ENCODE measurements at regions not wholly inside any gene's neighbourhood (a gene's known extent, or its start where the extent isn't known, plus 50 kb on each side); places are given as distances from the start of the nearest gene placed in this dataset.
"Not testable (repeated sequence)": the region's sequence is repeated elsewhere in the genome, so short reads cannot be mapped to it uniquely, and the experiment has no call there.

DNA sequence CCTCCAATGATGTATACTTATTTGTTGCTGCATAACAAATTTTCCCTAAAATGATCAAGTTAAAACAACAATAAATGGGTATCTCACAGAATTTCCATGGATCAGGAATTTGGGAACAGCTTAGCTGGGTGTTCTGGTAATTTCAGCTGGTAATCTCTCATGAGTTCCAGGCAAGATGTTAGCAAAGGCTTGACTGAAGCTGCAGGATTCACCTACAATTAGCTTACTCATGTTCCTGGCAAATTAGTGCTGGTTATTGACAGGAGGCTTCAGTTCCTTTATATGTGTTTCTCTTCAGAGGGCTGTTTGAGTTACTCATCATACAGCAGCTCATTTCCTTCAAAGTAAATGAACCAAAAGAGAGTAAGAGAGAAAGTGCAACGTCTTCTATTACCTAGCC lies 506.3 kb upstream of the IMPG1 start:
- DNase-seq: no peak
- H3K36me3 ChIP-seq: no peaks in the 10 kb centered on the region
- intact Hi-C loops (cut with DNase I; ENCODE audit: low total_unique reads): no loop called here
- WGBS, 5 donors: 31 to 53% (median 36%) methylated on average over 1 of the region's 1 CpG
- H3K9me3 ChIP-seq: no peaks in the 10 kb centered on the region
- no peaks in the 10 kb centered on the region for H3K27me3 ChIP-seq
- TF ChIP-seq POLR2AphosphoS5 (IDR thresholded peaks at IDR 0.05) (no peak), POLR2A (IDR thresholded peaks at IDR 0.05) (no peak), EP300 (IDR thresholded peaks at IDR 0.05) (no peak)
- TF ChIP-seq, protein P1, sequence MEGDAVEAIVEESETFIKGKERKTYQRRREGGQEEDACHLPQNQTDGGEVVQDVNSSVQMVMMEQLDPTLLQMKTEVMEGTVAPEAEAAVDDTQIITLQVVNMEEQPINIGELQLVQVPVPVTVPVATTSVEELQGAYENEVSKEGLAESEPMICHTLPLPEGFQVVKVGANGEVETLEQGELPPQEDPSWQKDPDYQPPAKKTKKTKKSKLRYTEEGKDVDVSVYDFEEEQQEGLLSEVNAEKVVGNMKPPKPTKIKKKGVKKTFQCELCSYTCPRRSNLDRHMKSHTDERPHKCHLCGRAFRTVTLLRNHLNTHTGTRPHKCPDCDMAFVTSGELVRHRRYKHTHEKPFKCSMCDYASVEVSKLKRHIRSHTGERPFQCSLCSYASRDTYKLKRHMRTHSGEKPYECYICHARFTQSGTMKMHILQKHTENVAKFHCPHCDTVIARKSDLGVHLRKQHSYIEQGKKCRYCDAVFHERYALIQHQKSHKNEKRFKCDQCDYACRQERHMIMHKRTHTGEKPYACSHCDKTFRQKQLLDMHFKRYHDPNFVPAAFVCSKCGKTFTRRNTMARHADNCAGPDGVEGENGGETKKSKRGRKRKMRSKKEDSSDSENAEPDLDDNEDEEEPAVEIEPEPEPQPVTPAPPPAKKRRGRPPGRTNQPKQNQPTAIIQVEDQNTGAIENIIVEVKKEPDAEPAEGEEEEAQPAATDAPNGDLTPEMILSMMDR (IDR thresholded peaks at IDR 0.05): no peak
- no peak overlapping the region for H3K4me3 ChIP-seq
- H3K27ac ChIP-seq: no peak overlapping the region
- H3K4me1 ChIP-seq: no peaks in the 10 kb centered on the region

DNA sequence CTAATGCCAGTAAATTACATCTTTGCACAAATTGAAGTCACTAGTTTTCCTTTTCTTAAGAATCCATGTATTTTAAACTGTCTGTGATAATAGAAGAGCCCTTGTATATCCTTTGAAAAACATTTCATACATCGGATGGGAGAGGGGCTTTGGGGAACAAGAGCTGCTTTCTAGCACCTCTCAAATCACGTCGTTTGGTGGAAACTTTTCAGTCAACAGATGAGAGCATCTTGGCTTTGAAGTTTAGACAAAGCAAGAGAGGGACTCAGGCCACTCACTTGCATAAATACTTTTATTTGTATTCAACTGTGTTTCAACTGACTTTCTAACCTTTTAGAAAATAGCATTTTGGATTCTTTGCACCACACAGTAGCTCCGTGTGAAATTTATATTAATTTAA lies 502.3 kb upstream of the IMPG1 start:
- intact Hi-C loops (cut with DNase I; ENCODE audit: low total_unique reads): no loop called here

DNA sequence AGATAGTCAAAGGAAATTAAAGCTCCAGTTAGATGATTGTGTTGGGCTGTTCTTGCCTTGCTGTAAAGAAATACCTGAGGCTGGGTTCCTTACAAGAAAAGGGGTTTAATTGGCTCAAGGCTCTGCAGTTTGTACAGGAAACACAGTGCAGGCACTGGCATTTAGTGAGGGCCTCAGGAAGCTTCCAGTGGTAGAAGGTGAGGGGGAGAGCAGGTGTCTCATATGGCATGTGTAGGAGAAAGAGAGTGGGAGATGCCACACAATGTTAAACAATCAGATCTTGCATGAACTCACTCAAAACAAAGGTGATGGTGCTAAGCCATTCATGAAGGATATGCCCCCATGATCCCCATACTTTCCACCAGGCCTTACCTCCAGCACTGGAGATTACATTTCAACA lies 493.5 kb upstream of the IMPG1 start:
- DNase-seq: no peak
- Histone ChIP-seq H3K27ac (no peak overlapping the region), H3K4me3 (no peak overlapping the region), H3K27me3 (no peaks in the 10 kb centered on the region), H3K36me3 (no peaks in the 10 kb centered on the region), H3K4me1 (no peaks in the 10 kb centered on the region), H3K9me3 (peaks cover 0 to 22% (median 13%) of the 10 kb centered on the region in 4 donors)
- intact Hi-C loops (cut with DNase I; ENCODE audit: low total_unique reads): no loop called here
- no peak for TF ChIP-seq POLR2AphosphoS5 (IDR thresholded peaks at IDR 0.05)
- TF ChIP-seq, protein P1 (IDR thresholded peaks at IDR 0.05): no peak
- TF ChIP-seq POLR2A (IDR thresholded peaks at IDR 0.05): no peak
- no peak for TF ChIP-seq EP300 (IDR thresholded peaks at IDR 0.05)

More for the DNA sequence above, 502.3 kb upstream of the IMPG1 start:
- no peak overlapping the region for H3K27ac ChIP-seq
- H3K4me3 ChIP-seq: no peak overlapping the region
- no peak for DNase-seq
- no peaks in the 10 kb centered on the region for H3K27me3 ChIP-seq
- H3K36me3 ChIP-seq: no peaks in the 10 kb centered on the region
- no peak for TF ChIP-seq EP300 (IDR thresholded peaks at IDR 0.05)
- TF ChIP-seq, protein P1 (IDR thresholded peaks at IDR 0.05): no peak
- no peak for TF ChIP-seq POLR2AphosphoS5 (IDR thresholded peaks at IDR 0.05)
- TF ChIP-seq POLR2A (IDR thresholded peaks at IDR 0.05): no peak
- 26 to 33% (median 32%) methylated on average over 4 of the region's 4 CpGs for WGBS, 5 donors
- no peaks in the 10 kb centered on the region for H3K4me1 ChIP-seq
- no peaks in the 10 kb centered on the region for H3K9me3 ChIP-seq

DNA sequence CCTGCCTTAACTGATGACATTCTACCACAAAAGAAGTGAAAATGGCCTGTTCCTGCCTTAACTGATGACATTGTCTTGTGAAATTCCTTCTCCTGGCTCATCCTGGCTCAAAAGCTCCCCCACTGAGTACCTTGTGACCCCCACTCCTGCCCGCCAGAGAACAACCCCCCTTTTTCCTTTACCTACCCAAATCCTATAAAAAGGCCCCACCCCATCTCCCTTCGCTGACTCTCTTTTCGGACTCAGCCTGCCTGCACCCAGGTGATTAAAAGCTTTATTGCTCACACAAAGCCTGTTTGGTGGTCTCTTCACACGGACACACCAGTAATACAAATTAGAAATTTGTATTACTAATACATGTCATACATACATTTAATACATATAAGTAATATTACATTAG lies 489.9 kb upstream of the IMPG1 start:
- DNase-seq; H3K4me3 ChIP-seq; H3K36me3 ChIP-seq; H3K27ac ChIP-seq; H3K27me3 ChIP-seq; intact Hi-C loops (cut with DNase I; ENCODE audit: low total_unique reads); H3K4me1 ChIP-seq: not testable (repeated sequence)
- peaks cover 0 to 13% (median 10%) of the 10 kb centered on the region in 4 donors for H3K9me3 ChIP-seq
- WGBS, 5 donors: 73 to 86% (median 76%) methylated on average over 3 to 4 of the region's 4 CpGs

DNA sequence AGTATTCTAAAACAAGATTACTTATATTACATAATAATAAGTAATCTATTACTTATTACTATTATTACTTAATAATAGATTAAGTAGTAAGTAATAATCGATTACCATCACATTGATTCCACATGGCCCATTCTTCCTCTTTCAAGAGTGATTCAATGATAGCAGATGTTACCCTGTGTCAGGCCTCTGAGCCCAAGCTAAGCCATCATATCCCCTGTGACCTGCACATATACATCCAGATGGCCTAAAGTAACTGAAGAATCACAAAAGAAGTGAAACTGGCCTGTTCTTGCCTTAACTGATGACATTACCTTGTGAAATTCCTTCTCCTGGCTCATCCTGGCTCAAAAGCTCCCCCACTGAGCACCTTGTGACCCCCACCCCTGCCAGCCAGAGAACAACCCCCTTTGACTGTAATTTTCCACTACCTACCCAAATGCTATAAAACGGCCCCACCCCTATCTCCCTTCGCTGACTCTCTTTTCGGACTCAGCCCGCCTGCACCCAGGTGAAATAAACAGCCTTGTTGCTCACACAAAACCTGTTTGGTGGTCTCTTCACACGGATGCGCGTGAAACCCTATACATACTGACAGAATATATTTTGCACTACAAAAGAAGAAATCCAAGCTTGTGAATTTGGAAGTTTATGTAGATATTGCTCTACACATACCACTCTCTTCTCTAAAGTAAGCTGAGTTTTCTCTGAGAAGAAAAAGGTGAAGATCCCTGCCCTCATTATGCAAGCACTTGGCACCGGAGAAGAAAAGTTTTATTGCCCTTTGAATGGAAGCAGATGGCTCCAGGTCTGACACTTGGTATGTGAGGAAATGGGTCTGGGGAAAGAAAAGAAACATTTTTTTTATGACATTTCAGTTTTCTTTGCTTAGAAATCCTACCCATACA lies 488.6 kb upstream of the IMPG1 start:
- H3K4me1 ChIP-seq; H3K27me3 ChIP-seq; H3K4me3 ChIP-seq; DNase-seq; H3K36me3 ChIP-seq; H3K27ac ChIP-seq; H3K9me3 ChIP-seq; intact Hi-C loops (cut with DNase I; ENCODE audit: low total_unique reads): not testable (repeated sequence)
- WGBS, 5 donors: 61 to 74% (median 67%) methylated on average over 9 of the region's 9 CpGs
